ENCODE measurements at regions not wholly inside any gene's neighbourhood (a gene's known extent, or its start where the extent isn't known, plus 50 kb on each side); places are given as distances from the start of the nearest gene placed in this dataset.
"Not testable (repeated sequence)": the region's sequence is repeated elsewhere in the genome, so short reads cannot be mapped to it uniquely, and the experiment has no call there.

GRCh38 chr14:106067935-106068334 lies 541.6 kb downstream of the TMEM121 start:
- intact Hi-C loops (cut with DNase I) = no loop called here
- Histone ChIP-seq H3K4me3 (no peak overlapping the region), H3K4me1 (no peaks in the 10 kb centered on the region), H3K27me3 (peaks cover 0 to 54% (median 5%) of the 10 kb centered on the region in 9 donors), H3K36me3 (no peaks in the 10 kb centered on the region), H3K27ac (no peak overlapping the region), H3K9me3 (no peaks in the 10 kb centered on the region)
- 56 to 78% (median 74%) methylated on average over 2 of the region's 2 CpGs for WGBS, 4 donors
- DNase-seq (no peak), ATAC-seq (no peak)
- TF ChIP-seq POLR2A (IDR thresholded peaks at IDR 0.05) (no peak), CTCF (IDR thresholded peaks at IDR 0.05) (no peak)

GRCh38 chr14:106069804-106070625 lies 543.6 kb downstream of the TMEM121 start:
- no peak for ATAC-seq
- WGBS, 4 donors = 45 to 64% (median 53%) methylated on average over 3 of the region's 3 CpGs
- Histone ChIP-seq H3K9me3 (no peaks in the 10 kb centered on the region), H3K36me3 (no peaks in the 10 kb centered on the region), H3K4me3 (no peak overlapping the region), H3K27me3 (peaks cover 0 to 37% (median 0%) of the 10 kb centered on the region in 9 donors), H3K4me1 (no peaks in the 10 kb centered on the region), H3K27ac (no peak overlapping the region)
- TF ChIP-seq POLR2A (IDR thresholded peaks at IDR 0.05) = no peak
- no peak for TF ChIP-seq CTCF (IDR thresholded peaks at IDR 0.05)
- no peak for DNase-seq
- intact Hi-C loops (cut with DNase I) = no loop called here

- intact Hi-C loops (cut with DNase I) = no loop called here
- no peak for DNase-seq
- Histone ChIP-seq H3K4me3 (no peak overlapping the region), H3K4me1 (no peaks in the 10 kb centered on the region), H3K36me3 (no peaks in the 10 kb centered on the region), H3K27me3 (no peaks in the 10 kb centered on the region), H3K27ac (no peak overlapping the region), H3K9me3 (no peaks in the 10 kb centered on the region)
- 56 to 66% methylated on average over 4 of the region's 4 CpGs; no CpG with 5 or more reads in 2 of the 4 donors for WGBS, 4 donors
- TF ChIP-seq POLR2A (IDR thresholded peaks at IDR 0.05) (no peak), CTCF (IDR thresholded peaks at IDR 0.05) (no peak)
- ATAC-seq = no peak
Observed at GRCh38 chr14:106080922-106081321, 554.5 kb downstream of the TMEM121 start.

- H3K27ac ChIP-seq; H3K27me3 ChIP-seq; H3K4me1 ChIP-seq; H3K36me3 ChIP-seq; H3K9me3 ChIP-seq; intact Hi-C loops (cut with DNase I); ATAC-seq; DNase-seq; H3K4me3 ChIP-seq: not testable (repeated sequence)
- 39 to 61% (median 52%) methylated on average over 3 to 4 of the region's 6 CpGs for WGBS, 4 donors
Observed at GRCh38 chr14:106081721-106082120, 555.3 kb downstream of the TMEM121 start.

GRCh38 chr14:106083082-106083481 lies 556.7 kb downstream of the TMEM121 start:
- whole genome bisulfite sequencing, 4 donors = 38 to 49% methylated on average over 1 to 2 of the region's 2 CpGs; no CpG with 5 or more reads in 2 of the 4 donors

More at GRCh38 chr14:106083082-106083481, 556.7 kb downstream of the TMEM121 start:
- intact Hi-C loops (cut with DNase I) = no loop called here
- DNase-seq (no peak), ATAC-seq (no peak)
- Histone ChIP-seq H3K27me3 (no peaks in the 10 kb centered on the region), H3K9me3 (no peaks in the 10 kb centered on the region), H3K27ac (no peak overlapping the region), H3K4me1 (no peaks in the 10 kb centered on the region), H3K36me3 (no peaks in the 10 kb centered on the region), H3K4me3 (no peak overlapping the region)
- no peak for TF ChIP-seq POLR2A (IDR thresholded peaks at IDR 0.05)
- no peak for TF ChIP-seq CTCF (IDR thresholded peaks at IDR 0.05)

Data from heart left ventricle (tissue), 16 donors.